Smooth muscle cell of the brain vasculature (primary cell): ENCODE measurements at regions not wholly inside any gene's neighbourhood (a gene's known extent, or its start where the extent isn't known, plus 50 kb on each side); places are given as distances from the start of the nearest gene placed in this dataset.
"Not testable (repeated sequence)": the region's sequence is repeated elsewhere in the genome, so short reads cannot be mapped to it uniquely, and the experiment has no call there.

Experiments used
- DNase-seq: peaks from one replicate; pipeline ENCODE4 v3.0.0-alpha.2; 2012; ENCODE audit warnings: low read depth, low spot score

- DNase-seq: no peak
Measured at GRCh38 chrX:34576864-34577263, 80.2 kb downstream of the TMEM47 start.

DNA sequence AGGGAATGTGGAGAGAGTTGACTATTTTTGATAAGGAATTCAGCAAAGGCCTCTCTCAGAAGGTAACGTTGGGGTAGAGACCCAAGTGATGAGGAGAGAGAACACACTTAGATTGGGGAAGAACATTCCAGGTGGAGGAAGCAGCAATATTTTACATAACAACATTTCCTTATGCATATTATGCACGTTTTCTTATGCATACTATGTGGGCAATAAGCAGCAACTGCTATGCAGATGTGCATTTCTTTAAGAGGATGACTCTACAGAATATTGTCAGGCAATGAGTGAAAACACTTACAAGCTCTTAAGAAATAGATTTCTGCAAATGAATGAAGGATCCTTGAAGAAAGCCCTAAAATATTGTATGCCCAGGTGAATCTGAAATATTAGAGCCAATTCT is 91.1 kb downstream of the TMEM47 start:
- no peak for DNase-seq

- no peak for DNase-seq
Measured at GRCh38 chrX:34563804-34564203, 93.3 kb downstream of the TMEM47 start.

DNA sequence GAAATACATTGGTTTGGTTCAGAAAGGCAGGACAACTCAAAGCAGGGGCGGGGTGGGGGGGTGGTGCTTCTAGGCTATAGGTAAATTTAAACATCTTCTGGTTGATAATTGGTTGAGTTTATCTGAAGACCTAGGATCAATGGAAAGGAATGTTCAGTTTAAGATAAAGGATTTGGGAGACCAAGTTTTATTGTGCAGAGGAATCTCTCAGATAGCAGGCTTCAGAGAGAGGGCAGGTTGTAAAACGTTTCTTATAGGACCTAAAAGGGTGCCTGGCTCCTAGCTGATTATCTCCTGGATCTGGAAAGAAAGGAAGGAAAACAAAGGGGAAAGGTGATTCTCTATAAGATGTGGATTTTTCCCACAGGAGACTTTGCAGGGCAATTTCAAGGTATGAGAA is 94.0 kb downstream of the TMEM47 start:
- DNase-seq: no peak

DNA sequence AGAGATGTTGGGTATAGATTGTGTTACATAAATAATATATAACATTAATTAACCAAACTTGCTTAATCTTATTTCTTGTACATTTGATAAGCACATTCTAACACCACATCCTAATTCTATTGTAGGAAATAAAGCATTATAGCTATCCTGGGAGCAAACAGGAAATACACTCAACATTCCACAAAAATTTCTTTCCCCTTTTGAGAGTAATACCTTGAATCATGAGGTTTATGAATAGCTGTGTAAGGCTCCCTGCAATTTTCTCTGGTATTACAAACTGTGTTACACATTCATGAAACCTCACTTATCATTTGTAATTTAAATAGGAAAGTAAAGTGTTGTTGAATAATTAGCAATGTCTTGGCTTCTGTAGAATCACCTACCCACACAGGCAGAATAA is 95.1 kb downstream of the TMEM47 start:
- no peak for DNase-seq

DNA sequence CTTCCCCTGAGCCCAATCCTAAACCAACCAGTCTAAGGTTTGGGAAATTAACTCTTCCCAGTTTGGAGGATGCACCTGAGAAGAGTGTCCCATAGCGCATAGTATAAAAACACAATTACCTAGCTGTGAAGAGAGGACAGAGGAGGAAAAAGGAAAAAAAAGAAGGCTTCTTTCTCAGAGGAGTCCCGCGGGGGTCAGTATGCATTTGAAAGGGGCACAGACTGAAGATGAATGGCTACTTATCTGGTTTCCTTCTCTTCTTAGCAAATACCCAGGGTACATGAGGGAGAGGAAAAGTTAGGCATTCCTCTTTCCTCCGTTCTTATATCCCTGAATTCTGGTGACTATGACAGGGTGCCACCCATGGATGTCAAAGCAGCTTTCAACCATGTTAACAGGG is 96.9 kb downstream of the TMEM47 start:
- DNase-seq: no peak

DNA sequence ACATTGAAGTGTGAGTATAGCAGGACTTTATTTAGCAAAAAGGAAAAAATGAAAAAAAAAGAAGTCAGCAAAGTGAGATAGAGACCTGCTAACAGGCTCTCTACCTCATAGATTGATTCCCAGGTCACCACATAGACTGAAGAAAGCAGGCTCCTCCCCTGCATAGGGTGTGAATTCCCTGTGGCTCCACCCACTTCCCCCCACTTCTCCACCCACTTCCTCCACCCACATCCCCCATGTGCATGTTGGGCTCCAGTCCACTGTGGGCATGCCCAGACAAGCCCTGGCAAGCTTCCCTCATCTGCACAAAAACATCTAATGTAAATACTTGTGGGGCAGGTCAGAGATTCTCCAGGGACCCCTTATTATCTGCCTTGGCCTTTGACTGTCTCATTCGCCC is 97.8 kb downstream of the TMEM47 start:
- no peak for DNase-seq

GRCh38 chrX:34557733-34558132 is 99.4 kb downstream of the TMEM47 start:
- DNase-seq: no peak

- no peak for DNase-seq
Measured at GRCh38 chrX:34555481-34555880, 101.6 kb downstream of the TMEM47 start.

GRCh38 chrX:34546366-34546765 is 110.7 kb downstream of the TMEM47 start:
- DNase-seq: no peak

- no peak for DNase-seq
Measured at GRCh38 chrX:34528081-34528480, 129.0 kb downstream of the TMEM47 start.

GRCh38 chrX:34521563-34521962 is 135.5 kb downstream of the TMEM47 start:
- no peak for DNase-seq

- no peak for DNase-seq
Measured at GRCh38 chrX:34509394-34509793, 147.7 kb downstream of the TMEM47 start.

DNA sequence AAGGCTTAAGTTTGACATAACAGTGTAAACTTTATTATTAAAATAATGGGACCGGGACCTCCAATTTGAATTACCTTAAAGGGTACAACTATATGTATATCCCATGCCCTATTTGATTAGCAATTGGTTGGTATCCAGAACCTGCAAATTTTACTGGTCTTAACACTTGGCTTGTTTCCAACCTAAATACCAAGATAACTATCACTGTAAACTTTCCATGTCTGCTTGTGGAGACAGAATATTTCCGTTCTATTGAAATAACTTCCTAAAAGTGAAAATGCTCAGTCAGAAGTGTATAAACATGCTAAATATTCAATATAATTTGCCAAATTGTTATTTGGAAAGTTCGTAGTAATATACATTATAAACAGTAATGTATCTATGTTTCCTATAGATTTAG is 154.0 kb downstream of the TMEM47 start:
- no peak for DNase-seq

DNA sequence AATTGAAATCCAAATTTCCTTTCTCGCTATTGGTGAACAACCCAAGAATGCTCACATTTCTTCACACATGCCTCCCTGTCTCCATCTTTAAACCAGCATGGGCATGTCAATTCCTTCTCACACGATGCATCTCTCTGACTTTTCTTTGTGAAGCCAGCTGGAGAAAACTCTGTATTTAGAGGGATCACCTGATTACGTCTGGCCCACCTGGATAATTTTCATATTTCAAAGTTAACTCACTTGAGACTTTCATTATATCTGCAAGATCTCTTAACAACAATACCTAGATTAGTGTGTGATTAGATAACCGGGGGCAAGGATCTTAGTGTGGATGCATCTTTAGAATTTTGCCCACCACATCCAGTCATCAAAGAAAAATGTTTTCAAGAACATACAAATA is 164.0 kb downstream of the TMEM47 start:
- no peak for DNase-seq

GRCh38 chrX:34491126-34491525 is 166.0 kb downstream of the TMEM47 start:
- no peak for DNase-seq

DNA sequence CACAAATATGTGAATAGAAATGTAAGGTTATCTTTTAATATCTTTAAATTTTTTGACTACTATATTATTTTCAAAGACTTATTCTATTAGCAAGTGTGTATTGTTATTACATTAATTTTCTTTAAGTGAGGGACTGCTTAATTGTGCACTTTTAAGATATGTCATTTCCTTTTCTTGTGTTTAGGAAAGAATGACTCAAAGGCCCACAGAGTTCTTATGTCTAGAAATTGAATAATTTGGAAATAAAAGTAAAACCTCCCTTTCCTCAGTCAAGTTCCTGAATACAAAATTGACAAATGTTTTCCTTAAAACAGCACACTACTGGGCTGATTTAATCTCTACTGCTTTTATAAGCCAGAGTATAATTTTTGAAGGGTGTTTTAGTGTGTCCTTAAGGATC is 169.7 kb downstream of the TMEM47 start:
- DNase-seq: no peak

GRCh38 chrX:34483980-34484379 is 173.1 kb downstream of the TMEM47 start:
- no peak for DNase-seq

DNA sequence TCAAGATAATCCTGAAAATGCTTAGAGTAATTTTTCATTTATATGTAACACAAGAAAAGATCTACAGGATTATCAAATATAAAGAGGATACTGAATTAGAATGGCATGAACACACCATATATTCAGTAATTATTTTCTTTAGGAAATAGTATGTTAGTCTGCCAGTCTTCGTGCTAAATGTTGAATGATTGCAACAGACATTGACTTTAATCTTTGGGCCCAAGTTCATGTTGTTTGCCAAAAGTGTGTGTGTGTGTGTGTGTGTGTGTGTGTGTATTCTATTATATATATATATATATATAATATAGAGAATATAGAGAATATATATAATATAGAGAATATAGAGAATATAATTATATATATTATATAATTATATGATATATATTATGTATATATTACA is 186.6 kb downstream of the TMEM47 start:
- no peak for DNase-seq

- no peak for DNase-seq
Measured at GRCh38 chrX:34467437-34467836, 189.6 kb downstream of the TMEM47 start.

GRCh38 chrX:34463220-34463619 is 193.9 kb downstream of the TMEM47 start:
- DNase-seq: not testable (repeated sequence)

- DNase-seq: not testable (repeated sequence)
Measured at GRCh38 chrX:34457850-34458249, 199.2 kb downstream of the TMEM47 start.

- DNase-seq: no peak
Measured at GRCh38 chrX:34437586-34437985, 219.5 kb downstream of the TMEM47 start.

DNA sequence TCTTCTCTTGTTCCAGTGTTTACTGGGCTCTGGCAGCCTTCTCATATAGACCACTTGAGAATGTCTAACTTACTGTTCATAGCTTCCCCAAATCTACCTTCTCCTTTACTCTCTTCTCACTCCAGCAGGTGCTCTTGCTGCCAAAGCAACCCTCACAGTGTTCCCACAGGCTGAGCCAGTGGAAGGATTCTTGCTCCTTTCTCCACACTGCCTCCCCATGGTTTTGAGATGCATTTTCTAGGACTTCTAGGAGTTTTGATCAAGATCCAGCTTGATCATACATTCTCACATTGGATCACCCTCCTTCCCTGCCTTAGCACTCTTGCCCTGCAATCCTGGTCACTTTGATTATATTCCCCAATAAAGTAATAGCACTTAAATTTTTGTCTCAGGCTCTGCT is 230.8 kb downstream of the TMEM47 start:
- DNase-seq: no peak

GRCh38 chrX:34406580-34406979 is 250.5 kb downstream of the TMEM47 start:
- DNase-seq: no peak
